Endothelial cell of umbilical vein (primary cell): ENCODE measurements at regions not wholly inside any gene's neighbourhood (a gene's known extent, or its start where the extent isn't known, plus 50 kb on each side); places are given as distances from the start of the nearest gene placed in this dataset.

Experiments
- BruUV-seq: library from RNA; stranded (reverse); fragments of 400-500 nt; replicated peaks from 2 replicates; lab custom pipeline; 2021; lab: Mats Ljungman, UMichigan
- CTCF ChIA-PET: fragments of 300-600, 350-600 bp; sonication (Branson Sonifier 250); formaldehyde crosslinking; loops from one replicate; lab custom pipeline; 2021; ENCODE audit warnings: antibody characterized with exemption, inconsistent platforms; lab: Charles Lee
- POLR2A ChIA-PET: fragments of 300-600, 350-600 bp; sonication (Branson Sonifier 250); formaldehyde crosslinking; loops from one replicate; lab custom pipeline; 2021; ENCODE audit warnings: antibody characterized with exemption, inconsistent platforms; lab: Charles Lee
- DNase-seq: peaks from one replicate; pipeline ENCODE4 v3.0.0-alpha.2; 2011; ENCODE audit warnings: low read depth, low spot score
- FAIRE-seq: peaks from 2 replicates; lab custom pipeline; 2011; peaks lifted over from hg19 to GRCh38; lab: Jason Lieb, UNC
- H2AFZ ChIP-seq: 2 replicates; pipeline ENCODE4 v1.6.0; 2012; ENCODE audit warnings: low read depth, low read length, control low read depth, inconsistent platforms
- H3K27ac ChIP-seq: 2 replicates; pipeline ENCODE4 v1.5.1; 2011; ENCODE audit warnings: low read depth, mild to moderate bottlenecking, control low read depth, low read length, moderate library complexity; ENCODE audit not compliant: insufficient read depth
- H3K27me3 ChIP-seq, 2 experiments: 2 replicates each; pipeline versions ENCODE4 v1.6.0 to v1.6.1; 2011; ENCODE audit warnings: low read length in 2 of 2, mixed read lengths in 1 of 2; ENCODE audit not compliant: control insufficient read depth in 2 of 2, insufficient read depth in 2 of 2
- H3K36me3 ChIP-seq, 2 experiments: 2 replicates in 1 of 2; 3 replicates in 1 of 2; pipeline ENCODE4 v1.5.1; 2011; ENCODE audit warnings: low read length in 2 of 2, mild to moderate bottlenecking in 1 of 2, moderate library complexity in 1 of 2; ENCODE audit not compliant: control insufficient read depth in 2 of 2, insufficient read depth in 2 of 2; ENCODE audit errors: extremely low read depth in 1 of 2
- H3K4me1 ChIP-seq: 3 replicates; pipeline ENCODE4 v1.5.1; 2011; ENCODE audit warnings: mild to moderate bottlenecking, low read length; ENCODE audit not compliant: control insufficient read depth, insufficient read depth; ENCODE audit errors: extremely low read depth
- H3K4me2 ChIP-seq: 2 replicates; pipeline ENCODE4 v1.6.1; 2011; ENCODE audit warnings: low read length, control low read depth, mixed read lengths; ENCODE audit not compliant: insufficient read depth
- H3K4me3 ChIP-seq, 3 experiments: fragments of 200-600 bp in 1 of 3; sonication (generic), shearing (Covaris generic) in 1 of 3; replicated peaks in 1 of 3; 2 replicates each; pipeline ENCODE4 v1.5.1; 2011 to 2016; ENCODE audit warnings: control low read depth in 3 of 3, low read length in 3 of 3, mild to moderate bottlenecking in 2 of 3, inconsistent platforms in 1 of 3, low read depth in 1 of 3, moderate library complexity in 1 of 3; ENCODE audit not compliant: insufficient read depth in 1 of 3
- H3K79me2 ChIP-seq: 2 replicates; pipeline ENCODE4 v1.6.0; 2012; ENCODE audit warnings: low read length, inconsistent platforms; ENCODE audit not compliant: control insufficient read depth, insufficient read depth
- H3K9ac ChIP-seq: replicated peaks from 2 replicates; pipeline ENCODE3; 2011; ENCODE audit warnings: low read length, control low read depth; ENCODE audit not compliant: insufficient read depth; ENCODE audit errors: extremely low read depth
- H3K9me1 ChIP-seq: replicated peaks from 3 replicates; pipeline ENCODE4 v1.6.0; 2011; ENCODE audit warnings: mild to moderate bottlenecking, low read length; ENCODE audit not compliant: control insufficient read depth, insufficient read depth; ENCODE audit errors: extremely low read depth
- H3K9me3 ChIP-seq: replicated peaks from 2 replicates; pipeline ENCODE4 v1.5.1; 2012; ENCODE audit warnings: low read length, inconsistent platforms; ENCODE audit not compliant: control insufficient read depth, insufficient read depth
- H4K20me1 ChIP-seq: replicated peaks from 2 replicates; pipeline ENCODE3; 2011; ENCODE audit warnings: mild to moderate bottlenecking, low read length; ENCODE audit not compliant: control insufficient read depth, insufficient read depth; ENCODE audit errors: extremely low read depth
- EZH2 ChIP-seq: IDR thresholded peaks from 2 replicates; pipeline ENCODE4 v1.6.1; 2012; ENCODE audit warnings: borderline replicate concordance, low read depth, mild to moderate bottlenecking, moderate library complexity, low read length, inconsistent platforms; ENCODE audit not compliant: severe bottlenecking
- FOS ChIP-seq: IDR thresholded peaks from 2 replicates; pipeline ENCODE4 v1.6.1; 2011; ENCODE audit warnings: mild to moderate bottlenecking, low read length, moderate library complexity, borderline replicate concordance; ENCODE audit not compliant: insufficient read depth
- GATA2 ChIP-seq: IDR thresholded peaks from 2 replicates; pipeline ENCODE4 v1.7.0; 2011; ENCODE audit warnings: low read depth, mild to moderate bottlenecking, moderate library complexity, mixed read lengths, low read length; ENCODE audit not compliant: insufficient read length, insufficient read depth
- JUN ChIP-seq: IDR thresholded peaks from 2 replicates; pipeline ENCODE4 v1.6.1; 2011; ENCODE audit warnings: borderline replicate concordance, low read depth; ENCODE audit not compliant: insufficient read length, insufficient read depth
- MYC ChIP-seq: IDR thresholded peaks from one replicate; pipeline ENCODE4 v1.6.1; 2011; ENCODE audit warnings: mild to moderate bottlenecking, low read depth, low read length
- POLR2A ChIP-seq: IDR thresholded peaks from 2 replicates; pipeline ENCODE4 v1.6.1; 2012; ENCODE audit warnings: low read depth, mild to moderate bottlenecking, control low read depth, low read length
- POLR2AphosphoS5 ChIP-seq: IDR thresholded peaks from 2 replicates; pipeline ENCODE4 v1.6.1; 2012; ENCODE audit warnings: low read depth, mild to moderate bottlenecking, control low read depth, low read length, moderate library complexity; ENCODE audit not compliant: insufficient read depth
- dilution Hi-C: fragments of 300-500 bp; cut with MboI; formaldehyde crosslinking; loops from one replicate; pipeline ENCODE4 v1.15.0; 2019; ENCODE audit warnings: low sequenced_read_pairs; ENCODE audit not compliant: extremely low pct_ligation_motif_present
- intact Hi-C: fragments of 100-400 bp; cut with micrococcal nuclease; formaldehyde crosslinking; loops from one replicate; pipeline ENCODE4 v1.10.0; 2022
- TF ChIP-seq, protein P1 (sequence below): IDR thresholded peaks from 2 replicates; pipeline ENCODE4 v1.6.1; 2011; ENCODE audit not compliant: insufficient read depth, insufficient read length
- TF ChIP-seq, protein P2 (sequence below), 2 donors: IDR thresholded peaks; 1 replicate in 1 of 2; 2 replicates in 1 of 2; pipeline ENCODE4 v1.5.1; 2011; ENCODE audit warnings: low read length in 2 of 2, mild to moderate bottlenecking in 2 of 2, moderate library complexity in 2 of 2, control low read depth in 1 of 2, inconsistent platforms in 1 of 2, low read depth in 1 of 2; ENCODE audit not compliant: insufficient read depth in 1 of 2; ENCODE audit errors: extremely low read depth in 1 of 2

DNA sequence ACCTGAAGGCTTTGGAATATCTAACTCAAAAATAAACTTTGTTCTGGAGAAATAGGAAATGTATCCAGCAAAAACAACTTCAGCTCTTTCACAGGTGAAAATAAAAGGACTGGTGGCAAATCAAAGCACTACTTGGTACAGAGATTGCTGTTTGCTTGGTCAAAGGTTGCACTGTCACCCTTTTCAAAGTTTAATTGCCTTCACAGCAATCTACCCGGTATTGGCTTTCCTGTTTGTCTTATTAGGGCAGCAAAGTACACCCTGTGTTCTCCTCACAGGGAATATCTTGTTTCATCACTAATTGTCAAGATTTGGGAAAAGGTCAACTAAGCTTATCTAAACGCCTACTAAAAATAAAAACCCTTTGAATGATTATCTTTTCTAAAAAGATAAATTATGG is 214.1 kb upstream of the ADCY2 start:
- Histone ChIP-seq H3K4me1 (no peaks in the 10 kb centered on the region), H3K79me2 (no peaks in the 10 kb centered on the region), H3K27ac (no peak overlapping the region), H3K9me1 (no peaks in the 10 kb centered on the region), H3K9me3 (peaks cover under 1% of the 10 kb centered on the region), H3K4me3 (no peak overlapping the region), H3K9ac (no peak overlapping the region), H2AFZ (no peak overlapping the region), H3K27me3 (no peaks in the 10 kb centered on the region), H4K20me1 (no peaks in the 10 kb centered on the region), H3K36me3 (no peaks in the 10 kb centered on the region), H3K4me2 (no peak overlapping the region)
- intact Hi-C loops, result no loop called here
- dilution Hi-C loops, result no loop called here
- TF ChIP-seq, protein P1, sequence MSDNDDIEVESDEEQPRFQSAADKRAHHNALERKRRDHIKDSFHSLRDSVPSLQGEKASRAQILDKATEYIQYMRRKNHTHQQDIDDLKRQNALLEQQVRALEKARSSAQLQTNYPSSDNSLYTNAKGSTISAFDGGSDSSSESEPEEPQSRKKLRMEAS, result no peak
- no peak for TF ChIP-seq FOS
- no peak for TF ChIP-seq MYC
- no peak for TF ChIP-seq EZH2
- no peak for TF ChIP-seq JUN
- no peak for TF ChIP-seq POLR2A
- TF ChIP-seq POLR2AphosphoS5, result no peak
- TF ChIP-seq, protein P2, sequence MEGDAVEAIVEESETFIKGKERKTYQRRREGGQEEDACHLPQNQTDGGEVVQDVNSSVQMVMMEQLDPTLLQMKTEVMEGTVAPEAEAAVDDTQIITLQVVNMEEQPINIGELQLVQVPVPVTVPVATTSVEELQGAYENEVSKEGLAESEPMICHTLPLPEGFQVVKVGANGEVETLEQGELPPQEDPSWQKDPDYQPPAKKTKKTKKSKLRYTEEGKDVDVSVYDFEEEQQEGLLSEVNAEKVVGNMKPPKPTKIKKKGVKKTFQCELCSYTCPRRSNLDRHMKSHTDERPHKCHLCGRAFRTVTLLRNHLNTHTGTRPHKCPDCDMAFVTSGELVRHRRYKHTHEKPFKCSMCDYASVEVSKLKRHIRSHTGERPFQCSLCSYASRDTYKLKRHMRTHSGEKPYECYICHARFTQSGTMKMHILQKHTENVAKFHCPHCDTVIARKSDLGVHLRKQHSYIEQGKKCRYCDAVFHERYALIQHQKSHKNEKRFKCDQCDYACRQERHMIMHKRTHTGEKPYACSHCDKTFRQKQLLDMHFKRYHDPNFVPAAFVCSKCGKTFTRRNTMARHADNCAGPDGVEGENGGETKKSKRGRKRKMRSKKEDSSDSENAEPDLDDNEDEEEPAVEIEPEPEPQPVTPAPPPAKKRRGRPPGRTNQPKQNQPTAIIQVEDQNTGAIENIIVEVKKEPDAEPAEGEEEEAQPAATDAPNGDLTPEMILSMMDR (IDR thresholded peaks at IDR 0.05; ENCODE audit: extremely low read depth in 1 of 2, insufficient read depth in 1 of 2, low read depth in 1 of 2, low read length in 2 of 2), result no peak
- no peak for TF ChIP-seq GATA2
- DNase-seq (no peak), FAIRE-seq (no peak)
- BruUV-seq, result no TSS peak
- ChIA-PET POLR2A (no interaction called here), CTCF (no interaction called here)
